GM12878 (cell line): ENCODE measurements at regions not wholly inside any gene's neighbourhood (a gene's known extent, or its start where the extent isn't known, plus 50 kb on each side); places are given as distances from the start of the nearest gene placed in this dataset.

Source experiments
- CBX5 ChIP-seq: sonication (generic); IDR thresholded peaks from 2 replicates; pipeline ENCODE4 v1.6.1; 2016; ENCODE audit warnings: low read depth, moderate library complexity, mild to moderate bottlenecking, inconsistent platforms
- CEBPB ChIP-seq, 2 experiments: fragments of 150-350 bp in 1 of 2; IDR thresholded peaks; 2 replicates each; pipeline ENCODE4 v1.6.1; 2012 to 2014; ENCODE audit warnings: low read depth in 2 of 2, low read length in 2 of 2, borderline replicate concordance in 1 of 2, inconsistent platforms in 1 of 2
- MEF2A ChIP-seq: IDR thresholded peaks from 2 replicates; pipeline ENCODE4 v1.6.1; 2011; ENCODE audit warnings: low read depth, mild to moderate bottlenecking, low read length, moderate library complexity; ENCODE audit not compliant: insufficient read depth
- NKRF ChIP-seq: fragments of 450-650 bp; conservative IDR thresholded peaks from 2 replicates; pipeline ENCODE4 v1.6.1; 2017; ENCODE audit warnings: mild to moderate bottlenecking, moderate library complexity
- REST ChIP-seq: IDR thresholded peaks from 2 replicates; pipeline ENCODE4 v1.6.1; 2012; ENCODE audit warnings: mild to moderate bottlenecking, low read depth, low read length
- RFX5 ChIP-seq: IDR thresholded peaks from 2 replicates; pipeline ENCODE4 v1.6.1; 2011; ENCODE audit warnings: low read depth, low read length, improper control_type of control experiment
- SMC3 ChIP-seq: IDR thresholded peaks from 2 replicates; pipeline ENCODE4 v1.6.1; 2011; ENCODE audit warnings: low read length, improper control_type of control experiment, borderline replicate concordance
- ZBTB40 ChIP-seq: fragments of 450-650 bp; IDR thresholded peaks from 2 replicates; pipeline ENCODE4 v1.6.1; 2016; ENCODE audit warnings: mild to moderate bottlenecking, moderate library complexity, borderline replicate concordance

GRCh38 chr2:228378233-228378632 lies 196.7 kb upstream of the SPHKAP start (continued):
- TF ChIP-seq ZBTB40 (no peak), SMC3 (no peak), MEF2A (no peak), CEBPB (IDR thresholded peaks at IDR 0.05; ENCODE audit: borderline replicate concordance in 1 of 2, low read depth in 2 of 2, low read length in 2 of 2) (no peak), REST (no peak), CBX5 (no peak), RFX5 (no peak), NKRF (no peak)
